ENCODE measurements at regions not wholly inside any gene's neighbourhood (a gene's known extent, or its start where the extent isn't known, plus 50 kb on each side); places are given as distances from the start of the nearest gene placed in this dataset.

- no peaks in the 10 kb centered on the region for H3K4me1 ChIP-seq (ENCODE audit: control insufficient read depth, extremely low read depth, insufficient read depth, low read length)
- CTCF ChIA-PET: interaction anchor here (1.2 kb wide), 1 partner anchor 12 kb away, joined by 3 read pairs; no protein-coding TSS in a partner anchor
Observed at GRCh38 chr5:26181582-26181981, 856.8 kb downstream of the CDH9 start.

More at GRCh38 chr5:26181582-26181981, 856.8 kb downstream of the CDH9 start:
- no peaks in the 10 kb centered on the region for H4K20me1 ChIP-seq (replicated peaks; ENCODE audit: control insufficient read depth, extremely low read depth, insufficient read depth, low read length)
- no peak overlapping the region for H2AFZ ChIP-seq (ENCODE audit: low read depth, low read length)
- no peak overlapping the region for H3K4me2 ChIP-seq (ENCODE audit: insufficient read depth, low read length)
- H3K36me3 ChIP-seq (ENCODE audit: control insufficient read depth in 2 of 2, extremely low read depth in 1 of 2, insufficient read depth in 2 of 2, low read length in 2 of 2): no peaks in the 10 kb centered on the region
- H3K27ac ChIP-seq (ENCODE audit: insufficient read depth, low read depth, low read length): no peak overlapping the region
- DNase-seq (ENCODE audit: low read depth, low spot score): no peak
- TF ChIP-seq MYC (IDR thresholded peaks at IDR 0.05; ENCODE audit: low read depth, low read length) (no peak), POLR2A (IDR thresholded peaks at IDR 0.05; ENCODE audit: low read depth, low read length) (no peak), GATA2 (IDR thresholded peaks at IDR 0.05; ENCODE audit: insufficient read depth, insufficient read length, low read depth, low read length) (no peak), FOS (IDR thresholded peaks at IDR 0.05; ENCODE audit: borderline replicate concordance, insufficient read depth, low read length) (no peak), MAX (IDR thresholded peaks at IDR 0.05; ENCODE audit: insufficient read depth, insufficient read length) (no peak), JUN (IDR thresholded peaks at IDR 0.05; ENCODE audit: borderline replicate concordance, insufficient read depth, insufficient read length, low read depth) (no peak), POLR2AphosphoS5 (IDR thresholded peaks at IDR 0.05; ENCODE audit: insufficient read depth, low read depth, low read length) (no peak), EZH2 (IDR thresholded peaks at IDR 0.05; ENCODE audit: borderline replicate concordance, low read depth, low read length, severe bottlenecking) (no peak)
- TF ChIP-seq, protein P1, sequence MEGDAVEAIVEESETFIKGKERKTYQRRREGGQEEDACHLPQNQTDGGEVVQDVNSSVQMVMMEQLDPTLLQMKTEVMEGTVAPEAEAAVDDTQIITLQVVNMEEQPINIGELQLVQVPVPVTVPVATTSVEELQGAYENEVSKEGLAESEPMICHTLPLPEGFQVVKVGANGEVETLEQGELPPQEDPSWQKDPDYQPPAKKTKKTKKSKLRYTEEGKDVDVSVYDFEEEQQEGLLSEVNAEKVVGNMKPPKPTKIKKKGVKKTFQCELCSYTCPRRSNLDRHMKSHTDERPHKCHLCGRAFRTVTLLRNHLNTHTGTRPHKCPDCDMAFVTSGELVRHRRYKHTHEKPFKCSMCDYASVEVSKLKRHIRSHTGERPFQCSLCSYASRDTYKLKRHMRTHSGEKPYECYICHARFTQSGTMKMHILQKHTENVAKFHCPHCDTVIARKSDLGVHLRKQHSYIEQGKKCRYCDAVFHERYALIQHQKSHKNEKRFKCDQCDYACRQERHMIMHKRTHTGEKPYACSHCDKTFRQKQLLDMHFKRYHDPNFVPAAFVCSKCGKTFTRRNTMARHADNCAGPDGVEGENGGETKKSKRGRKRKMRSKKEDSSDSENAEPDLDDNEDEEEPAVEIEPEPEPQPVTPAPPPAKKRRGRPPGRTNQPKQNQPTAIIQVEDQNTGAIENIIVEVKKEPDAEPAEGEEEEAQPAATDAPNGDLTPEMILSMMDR (IDR thresholded peaks at IDR 0.05; ENCODE audit: extremely low read depth in 1 of 2, insufficient read depth in 1 of 2, low read depth in 1 of 2, low read length in 2 of 2): no peak
- no peak overlapping the region for H3K4me3 ChIP-seq (replicated peaks in 1 of 3; ENCODE audit: insufficient read depth in 1 of 3, low read depth in 1 of 3, low read length in 3 of 3)
- H3K9me3 ChIP-seq (replicated peaks; ENCODE audit: control insufficient read depth, insufficient read depth, low read length): peaks cover 2% of the 10 kb centered on the region
- dilution Hi-C loops (cut with MboI; ENCODE audit: extremely low pct_ligation_motif_present, low sequenced_read_pairs) (no loop called here), intact Hi-C loops (cut with micrococcal nuclease) (no loop called here)
- H3K9ac ChIP-seq (replicated peaks; ENCODE audit: extremely low read depth, insufficient read depth, low read length): no peak overlapping the region
- no peaks in the 10 kb centered on the region for H3K79me2 ChIP-seq (ENCODE audit: control insufficient read depth, insufficient read depth, low read length)
- no peak for FAIRE-seq
- no peaks in the 10 kb centered on the region for H3K9me1 ChIP-seq (replicated peaks; ENCODE audit: control insufficient read depth, extremely low read depth, insufficient read depth, low read length)
- H3K27me3 ChIP-seq (ENCODE audit: control insufficient read depth in 2 of 2, insufficient read depth in 2 of 2, low read length in 2 of 2): no peaks in the 10 kb centered on the region
- no TSS peak for BruUV-seq (replicated peaks)
- POLR2A ChIA-PET: no interaction called here
